M059J (cell line): ENCODE measurements at regions not wholly inside any gene's neighbourhood (a gene's known extent, or its start where the extent isn't known, plus 50 kb on each side); places are given as distances from the start of the nearest gene placed in this dataset.
A peak's percentile ranks its signal among the peaks of the same experiment; 100 is the strongest.
"Not testable (repeated sequence)": the region's sequence is repeated elsewhere in the genome, so short reads cannot be mapped to it uniquely, and the experiment has no call there.

Experiments used
- DNase-seq: peaks from one replicate; pipeline ENCODE4 v3.0.0-alpha.2; 2012; ENCODE audit warnings: low read depth

DNA sequence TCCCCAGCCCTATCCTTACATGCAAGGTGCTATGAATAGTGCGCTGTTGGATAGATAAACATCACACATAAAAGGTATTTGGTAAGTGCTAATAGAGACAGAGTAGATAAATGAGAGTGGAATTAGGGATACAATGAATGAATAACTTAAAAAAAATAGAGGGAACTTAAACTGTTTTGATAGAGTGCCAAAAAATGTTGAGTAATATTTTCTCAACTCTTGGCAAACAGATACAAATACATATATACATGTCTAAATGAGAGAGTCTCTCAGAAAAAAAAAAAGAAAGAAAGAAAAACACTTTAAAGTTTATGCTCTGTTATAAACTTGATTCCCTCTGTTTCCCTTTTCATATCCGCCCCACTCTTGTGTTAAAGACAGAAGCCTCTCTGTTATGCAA is 667.4 kb downstream of the ROBO2 start:
- no peak for DNase-seq

DNA sequence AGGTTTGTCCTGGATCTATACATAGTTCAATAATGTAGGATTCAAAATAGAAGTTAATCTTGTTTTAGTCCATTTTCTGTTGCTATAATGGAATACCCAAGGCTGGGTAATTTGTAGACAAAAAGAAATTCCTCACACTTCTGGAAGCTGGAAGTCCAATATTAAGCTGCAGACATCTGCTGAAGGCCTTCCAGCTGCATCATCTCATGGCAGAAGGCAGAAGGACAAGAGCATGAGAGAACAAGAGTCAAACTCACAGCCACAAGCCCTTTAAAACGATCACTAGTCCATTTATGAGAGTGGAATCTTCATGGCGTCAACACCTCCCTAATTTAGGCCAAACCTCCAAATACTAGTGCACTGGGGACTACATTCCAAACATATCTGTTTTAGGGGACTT is 669.3 kb downstream of the ROBO2 start:
- DNase-seq: no peak

- no peak for DNase-seq
Observed at GRCh38 chr3:77718311-77718710, 678.4 kb downstream of the ROBO2 start.

GRCh38 chr3:77720460-77720971 is 680.6 kb downstream of the ROBO2 start:
- DNase-seq: no peak

- DNase-seq: no peak
Observed at GRCh38 chr3:77726517-77726916, 686.6 kb downstream of the ROBO2 start.

GRCh38 chr3:77746048-77746447 is 706.1 kb downstream of the ROBO2 start:
- no peak for DNase-seq

GRCh38 chr3:77746892-77747291 is 707.0 kb downstream of the ROBO2 start:
- DNase-seq: no peak

DNA sequence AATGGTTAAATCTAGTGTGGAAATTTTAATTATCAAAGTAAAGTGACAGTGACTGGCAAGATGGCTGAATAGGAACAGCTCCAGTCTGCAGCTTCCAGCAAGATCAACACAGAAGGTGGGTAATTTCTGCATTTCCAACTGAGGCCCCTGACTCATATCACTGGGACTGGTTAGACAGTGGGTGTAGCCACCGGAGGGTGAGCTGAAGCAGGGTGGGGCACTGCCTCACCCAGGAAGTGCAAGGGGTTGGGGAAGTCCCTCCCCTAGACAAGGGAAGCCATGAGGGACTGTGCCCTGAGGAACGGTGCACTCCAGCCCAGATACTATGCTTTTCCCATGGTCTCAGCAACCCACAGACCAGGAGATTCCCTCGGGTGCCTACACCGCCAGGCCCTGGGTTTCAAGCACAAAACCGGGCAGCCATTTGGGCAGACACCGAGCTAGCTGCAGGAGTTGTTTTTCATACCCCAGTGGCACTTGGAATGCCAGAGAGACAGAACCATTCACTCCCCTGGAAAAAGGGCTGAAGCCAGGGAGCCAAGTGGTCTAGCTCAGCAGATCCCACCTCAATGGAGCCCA is 716.6 kb downstream of the ROBO2 start:
- DNase-seq: not testable (repeated sequence)

DNA sequence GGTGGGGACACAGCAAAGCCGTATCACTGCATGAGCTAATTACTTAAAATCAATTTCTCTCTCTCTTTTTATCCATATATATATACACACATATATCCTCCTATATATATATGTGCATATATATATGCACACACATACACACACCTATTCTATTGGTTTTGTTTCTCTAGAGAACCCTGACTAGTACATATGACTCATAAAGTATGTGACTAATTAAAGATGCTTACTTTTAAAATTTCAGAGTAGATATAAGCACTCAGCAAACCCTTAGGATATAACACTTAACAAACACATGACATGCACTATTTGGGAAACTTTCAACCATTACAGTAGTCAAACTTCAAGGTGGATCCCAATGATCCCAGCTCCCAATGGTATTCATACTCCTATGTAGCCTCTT is 732.6 kb downstream of the ROBO2 start:
- no peak for DNase-seq

DNA sequence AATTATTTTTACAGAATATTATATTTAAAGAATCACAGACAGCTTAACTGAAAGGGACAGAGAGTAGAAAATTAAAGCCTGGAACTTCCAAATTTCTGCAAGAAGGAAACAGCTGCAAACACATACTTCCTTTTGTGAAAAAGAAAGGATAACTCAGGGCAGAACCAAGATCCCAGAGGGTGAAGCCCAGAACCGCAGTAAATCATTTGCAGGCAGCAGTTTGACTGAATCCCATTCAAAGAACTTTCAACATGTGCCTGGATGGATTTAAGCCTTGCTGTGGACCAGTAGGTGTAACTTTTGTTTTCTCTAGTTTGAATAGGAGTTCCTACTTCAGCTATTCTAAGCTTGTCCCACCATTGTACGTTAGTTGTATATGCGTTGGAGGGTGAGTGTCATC is 733.2 kb downstream of the ROBO2 start:
- no peak for DNase-seq

DNA sequence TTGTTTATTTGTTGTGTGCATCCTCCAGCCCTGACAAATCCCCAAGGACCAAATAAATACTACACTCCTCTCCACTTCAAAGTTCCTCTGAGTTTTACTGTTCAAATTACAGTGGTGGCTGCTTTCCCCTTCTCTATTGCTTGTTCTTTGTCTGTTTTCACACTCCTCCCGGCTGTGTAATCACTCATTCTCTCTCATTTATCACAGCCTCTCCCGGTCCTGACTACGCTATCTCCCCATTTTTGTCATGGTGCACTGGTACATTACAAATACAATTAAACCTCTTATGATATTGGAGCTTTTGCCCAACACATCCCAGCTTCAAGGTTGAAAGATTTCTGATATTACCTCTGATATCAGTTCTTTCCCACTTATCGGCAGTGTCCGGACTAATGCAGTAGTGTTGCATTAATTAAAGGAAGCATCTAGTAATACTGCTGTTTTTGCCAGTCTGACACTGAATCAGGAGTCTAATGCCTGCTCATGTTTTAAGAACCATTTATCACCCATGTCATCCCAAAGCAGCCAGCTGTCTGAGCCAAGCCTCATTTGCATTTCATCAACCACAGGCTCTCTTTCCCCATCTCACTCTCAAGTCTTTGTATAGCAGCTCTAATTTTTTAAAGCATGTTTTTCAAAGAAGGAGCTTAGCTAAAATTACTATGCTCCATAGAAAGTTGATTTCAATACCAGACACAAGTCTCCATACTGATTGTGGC is 740.5 kb downstream of the ROBO2 start:
- peak; percentile 36 for DNase-seq

GRCh38 chr3:77786216-77786615 is 746.3 kb downstream of the ROBO2 start:
- DNase-seq: no peak

GRCh38 chr3:77795013-77795412 is 755.1 kb downstream of the ROBO2 start:
- no peak for DNase-seq

GRCh38 chr3:77799278-77799677 is 759.4 kb downstream of the ROBO2 start:
- no peak for DNase-seq

GRCh38 chr3:77800893-77801292 is 761.0 kb downstream of the ROBO2 start:
- no peak for DNase-seq

DNA sequence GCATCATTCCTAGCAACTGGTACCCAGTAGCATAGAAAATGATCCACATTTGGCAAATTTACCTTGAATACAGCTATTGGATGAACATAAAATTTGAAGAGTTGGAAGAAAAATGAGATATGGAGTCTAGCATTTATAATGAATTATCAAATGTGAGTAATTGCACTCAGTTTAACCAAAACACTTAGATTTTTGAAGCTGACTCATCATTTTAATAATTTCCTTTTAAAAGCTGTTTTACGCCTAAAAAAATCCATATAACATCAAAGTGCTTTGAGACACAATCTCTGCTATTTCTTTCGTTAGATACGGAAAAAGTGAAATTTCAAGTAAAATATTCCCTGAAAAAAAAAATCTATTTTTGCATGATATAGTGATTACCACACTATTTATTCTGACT is 767.4 kb downstream of the ROBO2 start:
- no peak for DNase-seq

DNA sequence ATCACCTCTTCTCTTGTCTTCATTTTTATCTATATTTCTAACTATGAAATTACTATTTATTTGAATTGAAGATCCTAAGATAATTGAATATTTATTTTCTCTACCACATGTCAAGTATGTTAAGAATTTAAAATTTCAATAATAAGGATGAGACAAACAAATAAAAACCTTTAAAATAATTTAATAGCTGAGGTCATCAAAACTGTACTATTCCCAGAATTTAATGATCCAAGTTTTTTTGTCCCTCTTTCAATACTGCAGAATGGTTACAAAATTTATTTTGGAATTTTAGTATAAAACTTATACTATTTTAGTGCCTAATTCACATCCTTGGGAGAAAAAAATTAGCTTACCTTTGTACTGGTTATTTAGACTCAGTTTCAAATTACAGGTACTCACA is 774.9 kb downstream of the ROBO2 start:
- DNase-seq: no peak

DNA sequence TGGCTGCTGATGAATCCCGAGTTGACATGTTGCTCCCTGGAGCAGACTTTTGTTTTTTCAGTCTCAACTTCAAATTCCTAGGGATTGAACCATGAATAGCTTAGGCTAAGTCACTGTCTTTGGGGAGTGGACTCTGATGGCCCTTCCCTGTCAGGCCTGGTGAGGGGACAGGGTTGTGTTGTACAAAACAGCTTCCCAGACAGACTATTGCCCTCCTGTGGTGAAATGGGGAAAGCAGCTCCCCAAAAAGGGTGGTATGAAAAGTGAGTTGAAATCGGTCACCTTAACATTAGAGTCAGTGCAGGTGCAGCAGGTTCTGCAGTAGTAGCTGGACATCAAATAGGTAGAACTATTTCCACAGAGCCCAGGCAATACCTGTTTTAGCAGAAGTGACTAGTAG is 775.6 kb downstream of the ROBO2 start:
- peak; percentile 1 for DNase-seq

GRCh38 chr3:77816366-77816765 is 776.5 kb downstream of the ROBO2 start:
- DNase-seq: no peak

DNA sequence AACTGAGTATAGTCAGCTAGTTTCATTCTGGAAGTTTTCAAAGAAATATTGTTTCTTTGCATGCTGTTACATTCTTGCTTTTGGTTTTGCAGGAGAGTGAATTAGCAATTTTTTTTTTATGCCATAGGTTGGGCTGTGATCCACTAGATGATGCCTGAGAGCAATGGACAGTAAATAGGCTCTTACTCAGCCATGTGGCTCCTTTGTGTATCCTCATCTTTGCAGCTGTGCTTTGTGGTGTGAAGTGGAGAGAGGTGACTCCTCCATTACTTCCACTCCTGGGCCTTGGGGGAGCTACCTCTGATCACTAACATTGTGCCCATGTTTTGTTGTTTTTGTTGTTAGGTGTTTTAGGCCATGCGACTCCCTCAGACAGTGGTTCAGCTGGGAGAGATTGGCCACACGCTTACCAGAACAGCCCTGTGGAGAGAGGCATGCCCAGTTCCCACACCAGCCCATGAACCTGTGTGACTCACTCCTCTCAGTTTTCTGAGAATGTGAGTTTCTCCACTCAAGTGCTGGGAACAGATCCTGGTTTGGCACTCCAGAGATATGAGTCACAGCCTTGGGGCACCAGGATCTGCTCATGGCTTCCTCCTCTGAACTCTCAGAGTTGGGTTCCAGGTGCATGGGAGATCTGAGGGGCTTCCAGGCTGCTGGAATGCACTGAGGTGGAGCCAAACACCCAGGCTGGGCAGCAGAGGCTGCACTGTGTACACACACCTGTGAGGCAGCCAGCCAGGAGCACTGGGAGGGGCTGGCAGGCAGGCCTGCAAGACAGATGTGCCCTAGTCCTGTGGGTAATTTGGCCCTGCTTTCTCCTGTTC is 785.3 kb downstream of the ROBO2 start:
- DNase-seq: peak; percentile 84

DNA sequence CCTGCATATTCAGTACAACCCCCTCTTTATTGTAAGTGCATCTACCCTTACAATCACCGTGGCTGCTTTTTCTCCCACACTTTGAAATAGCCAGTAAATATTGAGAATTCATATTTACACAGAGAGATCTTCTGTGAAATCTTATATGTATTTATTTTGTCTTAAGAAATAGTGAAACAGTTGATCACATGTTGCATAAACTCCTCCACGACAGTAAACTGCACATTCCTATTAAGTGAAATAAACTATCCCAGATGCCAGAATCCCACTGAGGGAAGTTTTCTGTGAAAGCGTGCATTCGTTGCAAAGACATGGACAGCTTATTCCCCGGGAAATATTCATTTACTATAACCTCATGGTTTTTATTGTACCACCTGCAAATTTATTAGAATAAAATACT is 796.0 kb downstream of the ROBO2 start:
- no peak for DNase-seq

GRCh38 chr3:77837456-77838025 is 797.6 kb downstream of the ROBO2 start:
- DNase-seq: no peak
